GM23248 (cell line): ENCODE measurements at regions not wholly inside any gene's neighbourhood (a gene's known extent, or its start where the extent isn't known, plus 50 kb on each side); places are given as distances from the start of the nearest gene placed in this dataset.

ENCODE experiments used
- DNase-seq: peaks from one replicate; pipeline ENCODE4 v3.0.0-alpha.2; 2015
- H2AFZ ChIP-seq: fragments of 200-600 bp; sonication (generic); 2 replicates; pipeline ENCODE4 v1.6.1; 2016; ENCODE audit warnings: antibody characterized with exemption
- H3F3A ChIP-seq: fragments of 200-600 bp; sonication (generic); 2 replicates; pipeline ENCODE4 v1.6.1; 2016; ENCODE audit warnings: mild to moderate bottlenecking, antibody characterized with exemption, mixed run types; ENCODE audit not compliant: insufficient read depth
- H3K27ac ChIP-seq: fragments of 200-600 bp; sonication (generic); 2 replicates; pipeline ENCODE4 v1.5.1; 2016; ENCODE audit warnings: mild to moderate bottlenecking
- H3K27me3 ChIP-seq: fragments of 200-600 bp; sonication (generic); replicated peaks from 2 replicates; pipeline ENCODE4 v1.6.1; 2016; ENCODE audit warnings: mild to moderate bottlenecking; ENCODE audit not compliant: insufficient read depth
- H3K36me3 ChIP-seq: fragments of 200-600 bp; sonication (generic); 2 replicates; pipeline ENCODE4 v1.6.1; 2016; ENCODE audit warnings: low read depth, mild to moderate bottlenecking
- H3K4me1 ChIP-seq: fragments of 200-600 bp; sonication (generic); 2 replicates; pipeline ENCODE4 v1.6.1; 2016; ENCODE audit warnings: mild to moderate bottlenecking; ENCODE audit not compliant: insufficient read depth
- H3K4me2 ChIP-seq: fragments of 200-600 bp; sonication (generic); one replicate; pipeline ENCODE4 v1.6.1; 2016; ENCODE audit warnings: mild to moderate bottlenecking; ENCODE audit not compliant: unreplicated experiment
- H3K4me3 ChIP-seq: fragments of 200-600 bp; sonication (generic); 2 replicates; pipeline ENCODE4 v1.5.1; 2016; ENCODE audit warnings: mild to moderate bottlenecking
- H3K79me2 ChIP-seq: fragments of 200-600 bp; sonication (generic); 2 replicates; pipeline ENCODE4 v1.6.1; 2016; ENCODE audit warnings: mild to moderate bottlenecking; ENCODE audit not compliant: insufficient read depth
- H3K9ac ChIP-seq: fragments of 200-600 bp; sonication (generic); 2 replicates; pipeline ENCODE4 v1.6.1; 2016; ENCODE audit warnings: mild to moderate bottlenecking
- H3K9me2 ChIP-seq: fragments of 200-600 bp; sonication (generic); 2 replicates; pipeline ENCODE4 v1.6.1; 2016; ENCODE audit warnings: mixed run types, mild to moderate bottlenecking, moderate library complexity; ENCODE audit not compliant: insufficient read depth
- H3K9me3 ChIP-seq: fragments of 200-600 bp; sonication (generic); one replicate; pipeline ENCODE4 v1.6.1; 2017; ENCODE audit warnings: low read depth
- H4K20me1 ChIP-seq: fragments of 200-600 bp; sonication (generic); 2 replicates; pipeline ENCODE4 v1.6.0; 2016; ENCODE audit not compliant: insufficient read depth
- EZH2 ChIP-seq: fragments of 200-600 bp; sonication (generic); IDR thresholded peaks from 2 replicates; pipeline ENCODE4 v1.6.1; 2018; ENCODE audit warnings: antibody characterized with exemption, mild to moderate bottlenecking; ENCODE audit not compliant: insufficient read depth, poor library complexity, severe bottlenecking
- EZH2phosphoT487 ChIP-seq: fragments of 200-600 bp; sonication (generic); IDR thresholded peaks from 2 replicates; pipeline ENCODE4 v1.6.1; 2018; ENCODE audit warnings: antibody characterized with exemption, moderate library complexity, mild to moderate bottlenecking, low read depth; ENCODE audit not compliant: insufficient read depth
- WGBS, 2 experiments: methylation state at CpG; one replicate each; pipeline ENCODE4 v1.1.6; 2015 to 2017; ENCODE audit warnings: low lambda C conversion rate in 2 of 2, low coverage in 1 of 2; ENCODE audit errors: missing lambda C conversion rate in 2 of 2; 5-methylcytosine and 5-hydroxymethylcytosine counted together
- in situ Hi-C: fragments of 300-500 bp; cut with MboI; formaldehyde crosslinking; loops from 2 replicates; pipeline ENCODE4 v1.15.0; 2020

DNA sequence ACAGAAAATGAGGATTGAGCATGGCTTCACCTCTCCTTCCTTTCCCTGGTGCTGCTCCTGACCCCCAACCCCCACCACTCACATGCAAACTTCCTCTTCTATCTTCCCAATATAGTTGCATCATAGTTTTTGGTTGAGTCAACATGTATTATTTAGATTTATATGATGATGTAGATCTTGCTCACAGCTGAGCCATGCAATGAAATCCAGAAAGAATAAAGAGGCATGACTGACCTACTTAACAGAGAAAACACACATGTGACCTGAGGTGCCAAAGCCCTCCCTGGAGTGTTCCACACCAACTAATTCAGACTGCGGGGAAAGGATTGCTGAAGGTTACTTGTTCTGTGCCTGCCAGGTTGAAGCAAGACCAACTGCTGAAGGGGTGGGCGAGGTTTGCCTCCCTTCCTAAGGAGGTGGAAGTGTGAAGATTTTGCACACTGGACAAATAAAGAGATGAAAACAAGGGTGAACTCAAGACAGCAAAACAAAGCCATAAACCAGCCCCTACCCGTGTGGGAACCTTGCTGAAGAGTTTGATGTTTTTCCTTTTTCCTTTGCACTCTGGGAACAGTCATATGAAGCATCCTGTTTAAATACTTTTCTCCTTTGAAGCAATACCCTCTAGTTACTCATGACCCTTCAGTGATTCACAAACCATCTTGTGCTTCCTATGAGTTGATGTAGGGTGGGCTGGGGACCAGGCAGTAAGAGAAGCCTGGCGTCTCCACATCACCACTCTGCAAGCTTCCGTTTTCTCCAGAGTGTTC, 155.2 kb upstream of the UBE2E1 start:
- Histone ChIP-seq H3K27me3 (no peaks in the 10 kb centered on the region), H4K20me1 (no peaks in the 10 kb centered on the region), H3F3A (peaks cover 18% of the 10 kb centered on the region), H3K9me2 (no peaks in the 10 kb centered on the region), H3K4me1 (peaks cover 28% of the 10 kb centered on the region), H3K4me2 (peak overlapping the region; percentile 78), H2AFZ (peak overlapping the region; percentile 54), H3K27ac (peak overlapping the region; percentile 86), H3K9ac (peak overlapping the region; percentile 75), H3K79me2 (no peaks in the 10 kb centered on the region), H3K9me3 (no peaks in the 10 kb centered on the region), H3K36me3 (no peaks in the 10 kb centered on the region), H3K4me3 (peak overlapping the region; percentile 38; the same call in 1 of the 2 replicates)
- in situ Hi-C loops, result no loop called here
- TF ChIP-seq EZH2phosphoT487 (no peak), EZH2 (no peak)
- WGBS, 2 experiments, result 8 to 13% methylated on average over 5 of the region's 5 CpGs
- DNase-seq, result peak; percentile 90

DNA sequence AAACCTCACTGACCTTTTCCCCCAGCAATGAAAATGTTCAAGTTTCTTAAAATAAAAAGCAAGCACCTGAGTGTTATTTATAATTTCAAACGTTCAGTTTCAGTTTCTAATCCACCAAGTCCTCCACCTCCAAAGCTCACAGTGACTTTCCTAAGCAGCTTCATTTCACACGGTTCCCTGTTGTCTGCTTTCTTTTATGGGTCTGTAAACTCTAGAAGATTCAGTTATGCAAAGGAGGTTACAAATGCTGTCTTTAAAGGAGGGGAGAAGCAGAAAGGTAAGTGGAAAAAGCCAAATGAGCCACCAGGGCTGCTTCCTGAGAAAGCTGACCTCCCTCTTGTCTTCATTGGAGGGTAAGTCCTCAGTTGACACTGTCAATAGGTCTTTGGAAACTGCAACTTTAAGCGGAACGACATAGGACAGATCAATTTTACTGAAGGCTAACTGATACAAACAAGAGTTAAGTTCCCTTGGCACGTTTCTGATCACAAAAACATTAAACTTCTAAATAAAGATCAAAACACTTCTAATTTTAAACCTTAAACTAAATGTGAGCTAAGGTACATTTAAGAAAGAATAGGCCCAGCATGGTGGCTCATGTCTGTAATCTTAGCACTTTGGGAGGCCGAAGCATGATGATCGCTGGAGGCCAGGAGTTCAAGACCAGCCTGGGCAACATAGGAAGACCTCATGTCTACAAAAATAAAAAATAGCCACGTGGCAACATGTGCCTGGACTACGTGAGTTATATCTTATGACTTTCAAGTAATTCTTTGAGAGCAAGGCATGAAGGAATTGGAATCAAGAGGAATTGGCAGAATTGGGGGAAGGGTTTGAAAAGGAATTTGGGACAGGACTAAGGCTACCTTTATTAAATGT, 151.9 kb upstream of the UBE2E1 start:
- DNase-seq, result no peak
- no peak overlapping the region for H3K9ac ChIP-seq

DNA sequence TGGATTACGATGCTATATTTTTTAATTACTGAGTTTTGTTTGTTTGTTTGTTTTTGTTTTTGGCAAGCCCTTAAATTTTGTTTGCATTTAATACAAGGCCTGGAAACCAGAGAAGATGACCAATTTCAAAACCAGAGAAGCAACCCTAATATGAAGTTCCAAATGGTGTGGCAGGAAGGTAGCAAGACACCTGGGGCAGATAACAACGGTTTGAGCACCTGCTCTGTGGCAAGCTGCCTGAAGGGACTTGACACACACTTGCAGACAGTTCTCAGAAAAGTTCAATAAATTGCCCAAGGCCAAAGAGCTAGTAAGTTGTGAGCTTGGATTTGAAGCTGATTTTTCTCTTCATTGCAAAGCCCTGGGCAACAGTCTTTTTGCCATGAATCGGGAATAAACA, 151.2 kb upstream of the UBE2E1 start:
- Histone ChIP-seq H4K20me1 (no peaks in the 10 kb centered on the region), H3K9ac (no peak overlapping the region), H3K36me3 (no peaks in the 10 kb centered on the region), H2AFZ (no peak overlapping the region), H3K9me2 (no peaks in the 10 kb centered on the region), H3K27me3 (no peaks in the 10 kb centered on the region), H3K27ac (no peak overlapping the region), H3K4me2 (no peak overlapping the region), H3K4me3 (no peak overlapping the region), H3K9me3 (no peaks in the 10 kb centered on the region), H3F3A (peaks cover 12% of the 10 kb centered on the region), H3K79me2 (no peaks in the 10 kb centered on the region), H3K4me1 (peaks cover 16% of the 10 kb centered on the region)
- DNase-seq, result no peak
- WGBS, 2 experiments, result 90 to 94% methylated on average over 3 of the region's 3 CpGs
- no peak for TF ChIP-seq EZH2phosphoT487
- no peak for TF ChIP-seq EZH2
- in situ Hi-C loops, result no loop called here

More for the DNA sequence above, 151.9 kb upstream of the UBE2E1 start:
- 81 to 83% methylated on average over 9 of the region's 9 CpGs for WGBS, 2 experiments
- H4K20me1 ChIP-seq, result no peaks in the 10 kb centered on the region
- no peaks in the 10 kb centered on the region for H3K9me2 ChIP-seq
- no peak for TF ChIP-seq EZH2
- TF ChIP-seq EZH2phosphoT487, result no peak
- H3K4me3 ChIP-seq, result no peak overlapping the region
- no peaks in the 10 kb centered on the region for H3K27me3 ChIP-seq
- no peak overlapping the region for H2AFZ ChIP-seq
- no peak overlapping the region for H3K27ac ChIP-seq
- H3K9me3 ChIP-seq, result no peaks in the 10 kb centered on the region
- peaks cover 17% of the 10 kb centered on the region for H3F3A ChIP-seq
- H3K36me3 ChIP-seq, result no peaks in the 10 kb centered on the region
- H3K4me1 ChIP-seq, result peaks cover 23% of the 10 kb centered on the region
- H3K79me2 ChIP-seq, result no peaks in the 10 kb centered on the region
- in situ Hi-C loops, result no loop called here
- H3K4me2 ChIP-seq, result no peak overlapping the region

DNA sequence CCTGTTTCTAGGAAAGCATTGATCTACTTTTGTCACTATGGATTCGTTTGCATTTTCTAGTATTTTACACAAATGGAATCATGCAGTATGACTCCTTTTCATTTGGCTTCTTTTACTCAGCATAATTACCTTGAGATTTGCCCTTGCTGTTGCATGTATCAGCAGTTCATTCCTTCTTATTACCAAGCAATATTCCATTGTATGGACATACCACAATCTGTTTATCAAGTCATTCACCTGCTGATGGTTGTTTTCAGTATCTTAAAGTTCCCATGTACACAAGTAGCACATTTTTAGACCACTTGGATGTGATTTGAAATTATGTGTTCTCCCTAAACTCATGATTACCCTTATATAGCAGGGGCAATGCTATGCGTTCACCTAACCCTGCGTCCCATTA, 150.0 kb upstream of the UBE2E1 start:
- no peaks in the 10 kb centered on the region for H3K9me2 ChIP-seq
- no peaks in the 10 kb centered on the region for H3K36me3 ChIP-seq
- peaks cover 6% of the 10 kb centered on the region for H3F3A ChIP-seq
- H3K9me3 ChIP-seq, result no peaks in the 10 kb centered on the region
- H3K9ac ChIP-seq, result no peak overlapping the region
- no peaks in the 10 kb centered on the region for H3K27me3 ChIP-seq
- no peak overlapping the region for H3K27ac ChIP-seq
- no peak for TF ChIP-seq EZH2
- TF ChIP-seq EZH2phosphoT487, result no peak
- no peak for DNase-seq
- no peak overlapping the region for H3K4me2 ChIP-seq
- no peak overlapping the region for H2AFZ ChIP-seq
- in situ Hi-C loops, result no loop called here
- peaks cover 5% of the 10 kb centered on the region for H3K4me1 ChIP-seq
- WGBS, 2 experiments, result 92 to 93% methylated on average over 3 of the region's 3 CpGs
- no peaks in the 10 kb centered on the region for H3K79me2 ChIP-seq
- no peak overlapping the region for H3K4me3 ChIP-seq
- H4K20me1 ChIP-seq, result no peaks in the 10 kb centered on the region
